GM12891 (cell line): ENCODE measurements at regions not wholly inside any gene's neighbourhood (a gene's known extent, or its start where the extent isn't known, plus 50 kb on each side); places are given as distances from the start of the nearest gene placed in this dataset.

Experiments used
- PAX5 ChIP-seq: IDR thresholded peaks from 2 replicates; pipeline ENCODE4 v1.6.1; 2011; ENCODE audit warnings: low read length, moderate library complexity, mild to moderate bottlenecking; ENCODE audit not compliant: insufficient read depth, severe bottlenecking
- POLR2A ChIP-seq: IDR thresholded peaks from 2 replicates; pipeline ENCODE4 v1.6.1; 2011; ENCODE audit warnings: low read depth, low read length, control low read depth
- POLR2AphosphoS5 ChIP-seq: IDR thresholded peaks from 2 replicates; pipeline ENCODE4 v1.6.1; 2011; ENCODE audit warnings: low read depth, low read length, control low read depth
- TAF1 ChIP-seq: IDR thresholded peaks from 2 replicates; pipeline ENCODE4 v1.6.1; 2011; ENCODE audit warnings: low read depth, low read length, control low read depth

GRCh38 chr16:64493709-64494108, 628.2 kb downstream of the CDH11 start:
- no peak for TF ChIP-seq POLR2A
- TF ChIP-seq TAF1: no peak
- no peak for TF ChIP-seq POLR2AphosphoS5
- no peak for TF ChIP-seq PAX5
